WERI-Rb-1 (cell line): ENCODE measurements at regions not wholly inside any gene's neighbourhood (a gene's known extent, or its start where the extent isn't known, plus 50 kb on each side); places are given as distances from the start of the nearest gene placed in this dataset.

Experiments
- DNase-seq: peaks from one replicate; pipeline ENCODE4 v3.0.0-alpha.2; 2020
- H3K27ac ChIP-seq: fragments of 250-450 bp; sonication (Bioruptor Pico); 2 replicates; pipeline ENCODE4 v1.5.1; 2020; ENCODE audit warnings: mild to moderate bottlenecking, moderate library complexity
- H3K27me3 ChIP-seq: fragments of 250-450 bp; sonication (Bioruptor Pico); 2 replicates; pipeline ENCODE4 v1.5.1; 2021; ENCODE audit warnings: mild to moderate bottlenecking, low read depth, moderate library complexity; ENCODE audit not compliant: insufficient read depth, severe bottlenecking
- H3K36me3 ChIP-seq: fragments of 250-450 bp; sonication (Bioruptor Pico); 2 replicates; pipeline ENCODE4 v1.5.1; 2020; ENCODE audit warnings: mild to moderate bottlenecking, moderate library complexity
- H3K4me3 ChIP-seq: 2 replicates; pipeline ENCODE4 v1.5.1; 2011; ENCODE audit warnings: low read depth, mild to moderate bottlenecking, control low read depth, low read length
- H3K9me3 ChIP-seq: fragments of 250-450 bp; sonication (Bioruptor Pico); 2 replicates; pipeline ENCODE4 v1.5.1; 2021; ENCODE audit warnings: mild to moderate bottlenecking, moderate library complexity; ENCODE audit not compliant: severe bottlenecking
- CTCF ChIP-seq: IDR thresholded peaks from 2 replicates; pipeline ENCODE4 v1.5.1; 2011; ENCODE audit warnings: low read depth, mild to moderate bottlenecking, control low read depth, inconsistent platforms, low read length

- H3K27ac ChIP-seq = no peak overlapping the region
- H3K36me3 ChIP-seq = no peaks in the 10 kb centered on the region
- no peaks in the 10 kb centered on the region for H3K9me3 ChIP-seq
- H3K4me3 ChIP-seq = no peak overlapping the region
- no peaks in the 10 kb centered on the region for H3K27me3 ChIP-seq
- DNase-seq = no peak
- TF ChIP-seq CTCF = no peak
Measured at GRCh38 chr10:108913300-108913699, 1010.0 kb downstream of the XPNPEP1 start.

GRCh38 chr10:108911814-108912541 lies 1011.3 kb downstream of the XPNPEP1 start:
- peak overlapping the region; percentile 86 for H3K4me3 ChIP-seq
- peak; percentile 91 for DNase-seq

GRCh38 chr10:108908096-108908495 lies 1015.2 kb downstream of the XPNPEP1 start:
- Histone ChIP-seq H3K27ac (no peak overlapping the region), H3K4me3 (no peak overlapping the region), H3K27me3 (no peaks in the 10 kb centered on the region), H3K36me3 (no peaks in the 10 kb centered on the region), H3K9me3 (no peaks in the 10 kb centered on the region)
- TF ChIP-seq CTCF = no peak
- no peak for DNase-seq

More at GRCh38 chr10:108911814-108912541, 1011.3 kb downstream of the XPNPEP1 start:
- Histone ChIP-seq H3K27me3 (no peaks in the 10 kb centered on the region), H3K36me3 (no peaks in the 10 kb centered on the region), H3K27ac (no peak overlapping the region), H3K9me3 (no peaks in the 10 kb centered on the region)
- TF ChIP-seq CTCF = peak; percentile 79

GRCh38 chr10:108905821-108906220 lies 1017.5 kb downstream of the XPNPEP1 start:
- no peak overlapping the region for H3K4me3 ChIP-seq
- H3K36me3 ChIP-seq = no peaks in the 10 kb centered on the region
- TF ChIP-seq CTCF = no peak
- DNase-seq = no peak
- no peaks in the 10 kb centered on the region for H3K27me3 ChIP-seq
- H3K9me3 ChIP-seq = no peaks in the 10 kb centered on the region
- H3K27ac ChIP-seq = no peak overlapping the region

GRCh38 chr10:108905171-108905570 lies 1018.1 kb downstream of the XPNPEP1 start:
- Histone ChIP-seq H3K27me3 (no peaks in the 10 kb centered on the region), H3K36me3 (no peaks in the 10 kb centered on the region), H3K4me3 (no peak overlapping the region), H3K9me3 (no peaks in the 10 kb centered on the region), H3K27ac (no peak overlapping the region)
- TF ChIP-seq CTCF = no peak
- no peak for DNase-seq

GRCh38 chr10:108904163-108904838 lies 1019.0 kb downstream of the XPNPEP1 start:
- H3K27ac ChIP-seq = no peak overlapping the region

More at GRCh38 chr10:108904163-108904838, 1019.0 kb downstream of the XPNPEP1 start:
- H3K9me3 ChIP-seq = no peaks in the 10 kb centered on the region
- H3K36me3 ChIP-seq = no peaks in the 10 kb centered on the region
- H3K27me3 ChIP-seq = no peaks in the 10 kb centered on the region
- TF ChIP-seq CTCF = no peak
- DNase-seq = no peak
- no peak overlapping the region for H3K4me3 ChIP-seq
